ENCODE measurements at regions not wholly inside any gene's neighbourhood (a gene's known extent, or its start where the extent isn't known, plus 50 kb on each side); places are given as distances from the start of the nearest gene placed in this dataset.
"Not testable (repeated sequence)": the region's sequence is repeated elsewhere in the genome, so short reads cannot be mapped to it uniquely, and the experiment has no call there.

DNA sequence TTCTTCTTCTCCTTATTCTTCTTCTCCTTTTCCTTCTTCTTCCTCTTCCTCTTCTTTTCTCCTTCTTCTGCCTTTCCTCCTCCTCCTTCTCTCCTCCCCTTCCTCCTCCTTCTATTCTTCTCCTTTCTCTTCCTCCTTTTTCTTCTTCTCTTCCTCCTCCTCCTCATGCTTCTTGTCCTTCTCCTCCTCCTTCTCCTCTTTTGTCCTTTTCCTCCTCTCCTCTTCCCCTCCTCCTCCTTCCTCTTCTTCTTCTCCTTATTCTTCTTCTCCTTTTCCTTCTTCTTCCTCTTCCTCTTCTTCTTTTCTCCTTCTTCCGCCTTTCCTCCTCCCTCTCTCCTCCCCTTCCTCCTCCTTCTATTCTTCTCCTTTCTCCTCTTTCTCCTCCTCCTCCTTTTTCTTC is 1258.2 kb downstream of the TYW1 start:
- not testable (repeated sequence) for DNase-seq

DNA sequence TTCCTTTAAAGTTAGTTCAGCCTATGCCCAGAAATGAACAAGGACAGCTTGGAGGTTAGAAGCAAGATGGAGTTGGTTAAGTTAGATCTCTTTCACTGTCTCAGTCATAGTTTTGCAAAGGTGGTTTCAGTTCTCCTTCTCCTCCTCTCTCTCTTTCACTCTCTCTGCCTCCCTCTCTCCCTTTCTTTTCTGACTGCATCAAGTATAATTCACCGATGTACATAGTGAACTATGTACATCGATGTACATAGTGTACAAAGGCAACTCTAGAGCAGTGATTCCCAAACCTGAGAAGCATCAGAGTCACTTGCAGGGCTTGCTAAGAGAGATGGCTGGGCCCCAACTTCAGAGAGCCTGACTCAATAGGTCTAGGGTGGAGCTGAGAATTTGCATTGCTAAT is 1259.7 kb downstream of the TYW1 start:
- no peak for DNase-seq

GRCh38 chr7:68258609-68259008 is 1262.0 kb downstream of the TYW1 start:
- DNase-seq = no peak

GRCh38 chr7:68265258-68265657 is 1268.6 kb downstream of the TYW1 start:
- no peak for DNase-seq

GRCh38 chr7:68266004-68266579 is 1269.5 kb downstream of the TYW1 start:
- no peak for DNase-seq

GRCh38 chr7:68267486-68267885 is 1270.9 kb downstream of the TYW1 start:
- no peak for DNase-seq

DNA sequence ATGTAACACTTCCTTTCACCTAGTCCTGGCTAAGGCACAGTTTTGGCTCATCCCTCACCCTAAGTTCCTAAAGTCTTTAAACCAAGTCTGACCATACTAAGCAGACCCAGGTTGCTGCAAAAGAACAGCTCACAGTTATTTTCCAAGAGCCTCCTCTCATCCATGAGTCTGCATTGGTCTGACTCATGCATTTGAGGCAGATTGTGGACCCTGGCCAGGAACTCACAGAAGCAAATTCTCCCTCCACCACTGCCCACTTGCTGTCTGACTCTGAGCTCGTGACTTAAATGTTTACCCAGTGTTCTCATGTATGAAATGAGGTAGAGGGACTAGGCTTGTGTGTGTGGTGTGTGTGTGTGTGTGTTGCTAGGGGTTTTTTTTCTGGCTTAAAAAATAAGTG is 1272.8 kb downstream of the TYW1 start:
- no peak for DNase-seq

GRCh38 chr7:68272507-68272906 is 1275.9 kb downstream of the TYW1 start:
- no peak for DNase-seq

GRCh38 chr7:68276725-68277124 is 1280.1 kb downstream of the TYW1 start:
- DNase-seq = no peak

GRCh38 chr7:68279827-68280400 is 1283.3 kb downstream of the TYW1 start:
- no peak for DNase-seq

DNA sequence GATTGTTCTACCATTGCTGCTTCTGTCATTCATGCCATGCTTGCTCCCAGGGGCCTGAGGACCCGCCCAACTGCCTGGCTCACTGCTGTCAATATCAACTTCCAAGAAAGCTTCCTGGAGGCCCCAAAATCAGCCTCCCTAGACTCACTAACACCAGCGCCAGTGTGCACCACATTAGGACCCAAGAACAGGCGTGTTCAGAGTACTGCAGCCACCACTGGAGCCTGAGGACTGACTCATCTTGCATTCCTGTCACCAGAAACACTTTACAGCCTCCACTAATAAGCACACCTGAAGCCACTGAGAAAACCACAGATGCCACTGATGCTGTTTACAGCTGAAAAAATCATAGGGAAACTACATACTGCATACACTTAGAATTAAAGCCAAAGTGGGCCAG is 1284.3 kb downstream of the TYW1 start:
- DNase-seq = no peak

DNA sequence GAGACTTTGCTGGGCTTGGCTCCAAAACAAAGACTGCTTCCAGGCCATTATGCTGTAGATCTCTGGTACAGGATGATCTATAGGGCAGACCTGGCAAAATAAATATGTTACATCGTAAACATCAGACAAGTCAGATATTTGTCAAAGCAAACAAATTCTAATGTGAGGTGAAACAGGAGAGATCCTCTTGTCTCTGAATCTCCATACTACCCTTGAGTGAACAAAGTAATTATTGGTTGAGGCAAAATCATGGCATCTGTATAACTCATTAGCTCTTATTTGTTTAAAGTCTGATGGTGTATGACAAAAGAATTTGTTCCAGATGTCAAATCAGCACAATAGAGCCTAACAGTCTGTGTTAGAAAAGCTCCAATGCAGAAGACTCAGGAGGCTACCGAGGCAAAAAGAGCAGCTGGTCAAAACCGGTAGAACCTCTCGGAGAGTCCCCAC is 1291.5 kb downstream of the TYW1 start:
- no peak for DNase-seq

- DNase-seq = no peak
Measured at GRCh38 chr7:68291710-68292109, 1295.1 kb downstream of the TYW1 start.

- DNase-seq = no peak
Measured at GRCh38 chr7:68295386-68295785, 1298.8 kb downstream of the TYW1 start.

GRCh38 chr7:68304536-68304935 is 1293.7 kb upstream of the AUTS2 start:
- no peak for DNase-seq

GRCh38 chr7:68306692-68307107 is 1291.6 kb upstream of the AUTS2 start:
- no peak for DNase-seq

DNA sequence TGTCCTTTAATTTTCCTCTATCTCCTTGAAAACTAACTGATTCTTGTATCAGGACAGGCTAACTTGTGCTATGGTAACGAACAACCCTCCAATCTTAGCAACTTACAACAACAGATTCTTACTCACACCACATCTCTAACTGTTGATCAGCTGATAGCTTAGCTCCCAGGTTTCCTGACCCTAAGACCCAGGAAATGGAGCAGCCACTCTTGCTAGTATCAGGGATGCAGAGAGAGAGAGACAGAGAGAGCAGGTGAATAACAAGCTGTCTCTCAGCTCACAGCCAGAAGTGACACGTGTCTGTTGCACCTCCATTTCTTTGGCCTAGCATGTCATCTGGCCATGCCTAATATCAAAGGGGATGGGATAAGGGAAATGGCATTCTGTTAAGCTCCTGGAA is 1289.0 kb upstream of the AUTS2 start:
- no peak for DNase-seq

GRCh38 chr7:68309806-68310205 is 1288.5 kb upstream of the AUTS2 start:
- no peak for DNase-seq

GRCh38 chr7:68311958-68312357 is 1286.3 kb upstream of the AUTS2 start:
- DNase-seq = no peak

- no peak for DNase-seq
Measured at GRCh38 chr7:68313806-68314205, 1284.5 kb upstream of the AUTS2 start.

GRCh38 chr7:68314208-68314607 is 1284.1 kb upstream of the AUTS2 start:
- no peak for DNase-seq

DNA sequence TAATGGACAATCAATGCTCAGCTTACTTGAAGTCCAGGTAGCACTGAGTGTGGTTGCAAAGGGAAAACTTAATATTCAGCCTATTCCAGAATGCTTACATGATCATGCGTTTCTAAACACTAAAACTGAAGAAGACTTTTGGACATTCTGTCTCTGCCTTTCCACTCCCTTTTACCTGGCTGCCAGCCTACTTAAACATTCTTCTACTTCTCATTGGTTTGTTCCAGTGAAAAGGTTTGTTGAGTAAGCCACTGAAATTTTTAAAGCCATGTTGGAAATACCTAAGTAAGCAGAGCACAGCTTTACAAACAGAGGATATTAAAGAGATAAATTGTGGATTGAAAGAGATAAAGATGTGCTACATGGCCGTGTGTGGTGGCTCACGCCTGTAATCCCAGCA is 1280.8 kb upstream of the AUTS2 start:
- DNase-seq = no peak

DNA sequence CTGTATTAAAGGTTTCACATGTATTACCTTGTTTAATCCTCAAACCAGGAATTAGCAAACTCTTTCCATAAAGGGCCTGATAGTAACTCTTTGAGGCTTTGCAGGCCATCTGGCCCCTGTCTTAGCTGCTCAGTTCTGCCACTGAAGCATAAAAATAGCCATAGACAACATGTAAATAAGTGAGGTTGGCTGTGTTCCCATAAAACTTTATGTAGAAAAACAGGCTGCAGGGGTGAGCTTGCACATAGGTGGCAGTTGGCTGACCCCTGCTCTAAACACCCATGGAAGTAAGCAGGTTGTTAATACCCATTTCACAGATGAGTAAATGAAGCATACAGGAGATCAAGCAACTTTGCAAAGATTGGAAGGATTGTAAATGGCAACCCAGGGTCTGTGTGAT is 1279.2 kb upstream of the AUTS2 start:
- DNase-seq = no peak

DNA sequence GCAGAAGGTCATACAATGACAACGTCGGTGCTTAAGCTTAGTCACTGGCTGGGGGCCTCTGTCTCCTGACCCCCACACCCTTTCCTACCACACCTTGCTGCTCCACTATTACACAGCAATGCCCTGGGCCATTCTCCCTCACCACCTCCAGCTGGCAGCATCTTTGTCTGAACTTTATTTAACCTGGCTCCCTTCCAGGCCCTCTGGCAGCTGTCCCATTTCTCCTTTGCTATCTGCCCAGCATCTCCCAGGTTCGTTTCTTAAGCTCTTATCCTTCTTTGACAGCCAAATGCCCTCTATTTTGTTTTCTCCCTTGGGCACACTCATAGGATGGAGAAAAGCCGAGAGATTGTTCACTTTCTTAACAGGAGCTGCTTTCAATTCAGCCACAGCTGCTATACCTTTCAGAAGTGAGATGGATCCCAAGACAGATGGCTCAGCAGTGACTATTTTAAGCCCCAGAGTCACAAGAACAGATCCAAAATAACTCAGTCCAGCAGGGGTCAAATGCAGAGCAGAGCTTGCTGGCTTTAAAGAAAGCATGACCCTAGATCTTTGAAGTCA is 1277.1 kb upstream of the AUTS2 start:
- no peak for DNase-seq
